GM23338 (cell line): ENCODE measurements at regions not wholly inside any gene's neighbourhood (a gene's known extent, or its start where the extent isn't known, plus 50 kb on each side); places are given as distances from the start of the nearest gene placed in this dataset.

ENCODE experiments used
- ATAC-seq: fragments of 200-7000 bp; cut with Tn5 transposase; 3 replicates; pipeline ENCODE4 v1.9.1; 2020
- DNase-seq: peaks from one replicate; pipeline ENCODE4 v3.0.0-alpha.2; 2015; ENCODE audit warnings: low spot score
- H2AFZ ChIP-seq: fragments of 200-600 bp; sonication (generic); 2 replicates; pipeline ENCODE4 v1.8.0; 2016; ENCODE audit warnings: antibody characterized with exemption, mild to moderate bottlenecking, moderate library complexity
- H3F3A ChIP-seq: fragments of 200-600 bp; sonication (generic); replicated peaks from 2 replicates; pipeline ENCODE4 v1.8.0; 2017; ENCODE audit warnings: antibody characterized with exemption, mixed run types, low read depth
- H3K27ac ChIP-seq: fragments of 200-600 bp; sonication (generic); 2 replicates; pipeline ENCODE4 v1.6.1; 2016; ENCODE audit warnings: low read depth
- H3K27me3 ChIP-seq: fragments of 200-600 bp; sonication (generic); 2 replicates; pipeline ENCODE4 v1.8.0; 2016; ENCODE audit warnings: mild to moderate bottlenecking, mixed run types, moderate library complexity; ENCODE audit not compliant: insufficient read depth
- H3K36me3 ChIP-seq: fragments of 200-600 bp; sonication (generic); 2 replicates; pipeline ENCODE4 v1.8.0; 2016; ENCODE audit warnings: mild to moderate bottlenecking; ENCODE audit not compliant: insufficient read depth
- H3K4me1 ChIP-seq: fragments of 200-600 bp; sonication (generic); 2 replicates; pipeline ENCODE4 v1.8.0; 2016; ENCODE audit warnings: mild to moderate bottlenecking, moderate library complexity; ENCODE audit not compliant: insufficient read depth
- H3K4me2 ChIP-seq: fragments of 200-600 bp; sonication (generic); 2 replicates; pipeline ENCODE4 v1.7.1; 2017; ENCODE audit warnings: mixed run types
- H3K4me3 ChIP-seq: fragments of 200-600 bp; sonication (generic); 2 replicates; pipeline ENCODE4 v1.6.1; 2016; ENCODE audit warnings: mixed run types
- H3K79me2 ChIP-seq: fragments of 200-600 bp; sonication (generic); replicated peaks from 2 replicates; pipeline ENCODE4 v1.8.0; 2017; ENCODE audit warnings: mild to moderate bottlenecking; ENCODE audit not compliant: insufficient read depth
- H3K9me2 ChIP-seq: fragments of 200-600 bp; sonication (generic); 2 replicates; pipeline ENCODE4 v1.8.0; 2017; ENCODE audit not compliant: insufficient read depth
- H4K20me1 ChIP-seq: fragments of 200-600 bp; sonication (generic); replicated peaks from 2 replicates; pipeline ENCODE4 v1.8.0; 2017; ENCODE audit warnings: mild to moderate bottlenecking; ENCODE audit not compliant: insufficient read depth
- H3K27ac Mint-ChIP-seq: 2 replicates; pipeline ENCODE4 v1.8.0; 2020; ENCODE audit warnings: inconsistent platforms, mild to moderate bottlenecking, moderate library complexity, mixed read lengths
- H3K27me3 Mint-ChIP-seq: 3 replicates; pipeline ENCODE4 v1.8.0; 2022; ENCODE audit warnings: low read depth, mild to moderate bottlenecking, moderate library complexity, mixed read lengths, inconsistent platforms; ENCODE audit not compliant: insufficient read depth, poor library complexity
- H3K36me3 Mint-ChIP-seq: 3 replicates; pipeline ENCODE4 v1.8.0; 2021; ENCODE audit warnings: low read depth, mild to moderate bottlenecking, inconsistent platforms, moderate library complexity, mixed read lengths
- H3K4me1 Mint-ChIP-seq: 3 replicates; pipeline ENCODE4 v1.8.0; 2020; ENCODE audit warnings: mild to moderate bottlenecking, inconsistent platforms, mixed read lengths
- H3K4me3 Mint-ChIP-seq: 3 replicates; pipeline ENCODE4 v1.8.0; 2021; ENCODE audit warnings: moderate library complexity, mild to moderate bottlenecking, inconsistent platforms, mixed read lengths
- H3K9me3 Mint-ChIP-seq: 3 replicates; pipeline ENCODE4 v1.8.0; 2020; ENCODE audit warnings: moderate library complexity, mild to moderate bottlenecking, inconsistent platforms, mixed read lengths
- CREB1 ChIP-seq: fragments of 250-450 bp; sonication (Bioruptor Pico); IDR thresholded peaks from 2 replicates; pipeline ENCODE4 v1.5.0; 2020; ENCODE audit warnings: low read depth, mild to moderate bottlenecking, moderate library complexity
- EZH2 ChIP-seq: fragments of 200-600 bp; sonication (generic); IDR thresholded peaks from one replicate; pipeline ENCODE4 v1.8.0; 2017; ENCODE audit warnings: antibody characterized with exemption, mild to moderate bottlenecking, low read depth; ENCODE audit not compliant: unreplicated experiment
- EZH2phosphoT487 ChIP-seq: fragments of 200-600 bp; sonication (generic); IDR thresholded peaks from one replicate; pipeline ENCODE4 v1.8.1; 2018; ENCODE audit warnings: antibody characterized with exemption; ENCODE audit not compliant: unreplicated experiment
- JUNB ChIP-seq: IDR thresholded peaks from one replicate; pipeline ENCODE4 v1.6.1; 2016; ENCODE audit warnings: antibody characterized with exemption; ENCODE audit not compliant: unreplicated experiment
- NANOG ChIP-seq: IDR thresholded peaks from 2 replicates; pipeline ENCODE4 v1.6.1; 2016; ENCODE audit warnings: antibody characterized with exemption, borderline replicate concordance
- POLR2AphosphoS5 ChIP-seq: IDR thresholded peaks from 2 replicates; pipeline ENCODE4 v1.6.1; 2016; ENCODE audit warnings: antibody characterized with exemption, low read depth
- STAT1 ChIP-seq: IDR thresholded peaks from one replicate; pipeline ENCODE4 v1.6.1; 2016; ENCODE audit warnings: antibody characterized with exemption; ENCODE audit not compliant: unreplicated experiment
- ZNF114 ChIP-seq: fragments of 250-450 bp; sonication (Bioruptor Pico); IDR thresholded peaks from 2 replicates; pipeline ENCODE4 v1.5.0; 2020; ENCODE audit warnings: mild to moderate bottlenecking, moderate library complexity
- ZNF331 ChIP-seq: fragments of 250-450 bp; sonication (Bioruptor Pico); IDR thresholded peaks from 2 replicates; pipeline ENCODE4 v1.5.0; 2020; ENCODE audit warnings: low read depth, mild to moderate bottlenecking, moderate library complexity
- TF ChIP-seq, protein P1 (sequence below), 2 experiments: fragments of 200-600 bp in 1 of 2; sonication (generic) in 1 of 2; conservative IDR thresholded peaks; 2 replicates each; pipeline versions ENCODE4 v1.5.1 to v1.6.1; 2016 to 2017; ENCODE audit warnings: antibody characterized with exemption in 2 of 2, low read depth in 2 of 2, mild to moderate bottlenecking in 2 of 2, moderate library complexity in 1 of 2
- TF ChIP-seq, protein P2 (sequence below): IDR thresholded peaks from 2 replicates; pipeline ENCODE4 v1.6.1; 2016; ENCODE audit warnings: antibody characterized with exemption
- TF ChIP-seq, protein P3 (sequence below): IDR thresholded peaks from one replicate; pipeline ENCODE4 v1.6.1; 2018; ENCODE audit warnings: antibody characterized with exemption; ENCODE audit not compliant: unreplicated experiment

DNA sequence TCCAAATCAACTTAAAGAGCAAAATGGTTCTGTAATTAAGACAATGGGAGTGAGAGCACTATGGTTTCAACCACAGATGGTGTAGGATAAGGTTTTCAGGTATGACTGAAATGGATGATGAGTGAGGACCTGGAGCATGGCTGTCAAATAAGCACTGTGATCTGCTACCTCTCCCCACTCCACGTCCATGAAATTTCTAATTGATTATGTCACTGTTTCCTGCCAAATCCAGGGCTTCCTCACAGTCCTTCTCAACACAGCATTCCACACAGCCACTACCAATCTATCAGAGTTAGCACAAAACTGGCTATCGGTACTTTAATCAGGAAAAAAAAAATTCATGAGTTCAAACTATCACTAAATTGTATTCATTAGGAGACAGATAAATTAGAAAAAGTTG, 420.4 kb upstream of the WWC1 start (continued):
- TF ChIP-seq, protein P1, sequence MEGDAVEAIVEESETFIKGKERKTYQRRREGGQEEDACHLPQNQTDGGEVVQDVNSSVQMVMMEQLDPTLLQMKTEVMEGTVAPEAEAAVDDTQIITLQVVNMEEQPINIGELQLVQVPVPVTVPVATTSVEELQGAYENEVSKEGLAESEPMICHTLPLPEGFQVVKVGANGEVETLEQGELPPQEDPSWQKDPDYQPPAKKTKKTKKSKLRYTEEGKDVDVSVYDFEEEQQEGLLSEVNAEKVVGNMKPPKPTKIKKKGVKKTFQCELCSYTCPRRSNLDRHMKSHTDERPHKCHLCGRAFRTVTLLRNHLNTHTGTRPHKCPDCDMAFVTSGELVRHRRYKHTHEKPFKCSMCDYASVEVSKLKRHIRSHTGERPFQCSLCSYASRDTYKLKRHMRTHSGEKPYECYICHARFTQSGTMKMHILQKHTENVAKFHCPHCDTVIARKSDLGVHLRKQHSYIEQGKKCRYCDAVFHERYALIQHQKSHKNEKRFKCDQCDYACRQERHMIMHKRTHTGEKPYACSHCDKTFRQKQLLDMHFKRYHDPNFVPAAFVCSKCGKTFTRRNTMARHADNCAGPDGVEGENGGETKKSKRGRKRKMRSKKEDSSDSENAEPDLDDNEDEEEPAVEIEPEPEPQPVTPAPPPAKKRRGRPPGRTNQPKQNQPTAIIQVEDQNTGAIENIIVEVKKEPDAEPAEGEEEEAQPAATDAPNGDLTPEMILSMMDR (conservative IDR thresholded peaks at IDR 0.05; ENCODE audit: low read depth in 2 of 2): no peak
- TF ChIP-seq ZNF331 (CRISPR knock-in tag) (no peak), CREB1 (no peak)
- TF ChIP-seq, protein P2, sequence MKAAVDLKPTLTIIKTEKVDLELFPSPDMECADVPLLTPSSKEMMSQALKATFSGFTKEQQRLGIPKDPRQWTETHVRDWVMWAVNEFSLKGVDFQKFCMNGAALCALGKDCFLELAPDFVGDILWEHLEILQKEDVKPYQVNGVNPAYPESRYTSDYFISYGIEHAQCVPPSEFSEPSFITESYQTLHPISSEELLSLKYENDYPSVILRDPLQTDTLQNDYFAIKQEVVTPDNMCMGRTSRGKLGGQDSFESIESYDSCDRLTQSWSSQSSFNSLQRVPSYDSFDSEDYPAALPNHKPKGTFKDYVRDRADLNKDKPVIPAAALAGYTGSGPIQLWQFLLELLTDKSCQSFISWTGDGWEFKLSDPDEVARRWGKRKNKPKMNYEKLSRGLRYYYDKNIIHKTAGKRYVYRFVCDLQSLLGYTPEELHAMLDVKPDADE: no peak
- TF ChIP-seq, protein P3, sequence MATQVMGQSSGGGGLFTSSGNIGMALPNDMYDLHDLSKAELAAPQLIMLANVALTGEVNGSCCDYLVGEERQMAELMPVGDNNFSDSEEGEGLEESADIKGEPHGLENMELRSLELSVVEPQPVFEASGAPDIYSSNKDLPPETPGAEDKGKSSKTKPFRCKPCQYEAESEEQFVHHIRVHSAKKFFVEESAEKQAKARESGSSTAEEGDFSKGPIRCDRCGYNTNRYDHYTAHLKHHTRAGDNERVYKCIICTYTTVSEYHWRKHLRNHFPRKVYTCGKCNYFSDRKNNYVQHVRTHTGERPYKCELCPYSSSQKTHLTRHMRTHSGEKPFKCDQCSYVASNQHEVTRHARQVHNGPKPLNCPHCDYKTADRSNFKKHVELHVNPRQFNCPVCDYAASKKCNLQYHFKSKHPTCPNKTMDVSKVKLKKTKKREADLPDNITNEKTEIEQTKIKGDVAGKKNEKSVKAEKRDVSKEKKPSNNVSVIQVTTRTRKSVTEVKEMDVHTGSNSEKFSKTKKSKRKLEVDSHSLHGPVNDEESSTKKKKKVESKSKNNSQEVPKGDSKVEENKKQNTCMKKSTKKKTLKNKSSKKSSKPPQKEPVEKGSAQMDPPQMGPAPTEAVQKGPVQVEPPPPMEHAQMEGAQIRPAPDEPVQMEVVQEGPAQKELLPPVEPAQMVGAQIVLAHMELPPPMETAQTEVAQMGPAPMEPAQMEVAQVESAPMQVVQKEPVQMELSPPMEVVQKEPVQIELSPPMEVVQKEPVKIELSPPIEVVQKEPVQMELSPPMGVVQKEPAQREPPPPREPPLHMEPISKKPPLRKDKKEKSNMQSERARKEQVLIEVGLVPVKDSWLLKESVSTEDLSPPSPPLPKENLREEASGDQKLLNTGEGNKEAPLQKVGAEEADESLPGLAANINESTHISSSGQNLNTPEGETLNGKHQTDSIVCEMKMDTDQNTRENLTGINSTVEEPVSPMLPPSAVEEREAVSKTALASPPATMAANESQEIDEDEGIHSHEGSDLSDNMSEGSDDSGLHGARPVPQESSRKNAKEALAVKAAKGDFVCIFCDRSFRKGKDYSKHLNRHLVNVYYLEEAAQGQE: no peak

DNA sequence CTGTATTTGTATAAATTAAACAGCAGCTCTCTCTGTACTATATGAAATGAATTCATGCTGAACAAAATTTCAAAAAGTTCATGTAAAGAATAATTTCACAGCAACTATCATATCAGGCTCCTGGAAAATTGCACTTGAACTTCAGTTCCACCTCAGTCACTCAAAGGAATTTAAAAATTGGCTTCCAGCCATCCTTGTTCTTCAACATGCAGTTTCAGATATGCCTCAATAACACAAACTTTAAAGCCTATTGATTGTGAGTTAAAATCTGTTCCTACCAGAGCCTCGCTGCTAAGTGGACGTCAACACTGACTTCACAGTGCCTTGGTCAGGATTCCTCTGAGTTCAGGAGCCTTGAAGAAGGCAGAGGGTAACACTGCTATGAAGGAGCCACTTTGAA, 418.7 kb upstream of the WWC1 start:
- H3F3A ChIP-seq: no peaks in the 10 kb centered on the region
- H3K4me3 Mint-ChIP-seq: no peak overlapping the region
- peaks cover 2% of the 10 kb centered on the region; the same call in 1 of the 3 replicates for H3K36me3 Mint-ChIP-seq
- no peak for DNase-seq
- no peaks in the 10 kb centered on the region for H3K4me1 Mint-ChIP-seq
- H4K20me1 ChIP-seq: no peaks in the 10 kb centered on the region
- H3K27ac ChIP-seq: no peak overlapping the region
- H2AFZ ChIP-seq: no peak overlapping the region
- H3K9me2 ChIP-seq: peaks cover 15% of the 10 kb centered on the region; the same call in 1 of the 2 replicates
- no peak overlapping the region for H3K4me3 ChIP-seq
- H3K4me1 ChIP-seq: no peaks in the 10 kb centered on the region
- no peak for ATAC-seq
- no peaks in the 10 kb centered on the region for H3K9me3 Mint-ChIP-seq
- no peaks in the 10 kb centered on the region for H3K27me3 Mint-ChIP-seq
- no peaks in the 10 kb centered on the region for H3K36me3 ChIP-seq
- no peak overlapping the region for H3K4me2 ChIP-seq
- H3K27me3 ChIP-seq: no peaks in the 10 kb centered on the region
- no peak overlapping the region for H3K27ac Mint-ChIP-seq
- H3K79me2 ChIP-seq: no peaks in the 10 kb centered on the region
- TF ChIP-seq STAT1: no peak
- no peak for TF ChIP-seq NANOG
- no peak for TF ChIP-seq JUNB
- no peak for TF ChIP-seq ZNF331 (CRISPR knock-in tag)
- TF ChIP-seq EZH2phosphoT487: no peak
- TF ChIP-seq, protein P2: no peak
- TF ChIP-seq EZH2: no peak
- TF ChIP-seq CREB1: no peak
- TF ChIP-seq, protein P1 (conservative IDR thresholded peaks at IDR 0.05; ENCODE audit: low read depth in 2 of 2): no peak
- TF ChIP-seq ZNF114: no peak
- TF ChIP-seq, protein P3: no peak
- no peak for TF ChIP-seq POLR2AphosphoS5
